IMR-90 (cell line): ENCODE measurements at regions not wholly inside any gene's neighbourhood (a gene's known extent, or its start where the extent isn't known, plus 50 kb on each side); places are given as distances from the start of the nearest gene placed in this dataset.

Experiments
- ATAC-seq: fragments of 200-7000 bp; cut with Tn5 transposase; 2 replicates; pipeline ENCODE4 v1.9.1; 2020; ENCODE audit warnings: low read depth, mild to moderate bottlenecking, moderate library complexity
- BruUV-seq: library from RNA; stranded (reverse); fragments of 400-500 nt; replicated peaks from 2 replicates; lab custom pipeline; 2021; lab: Mats Ljungman, UMichigan
- CTCF ChIA-PET: fragments of 300-600 bp; formaldehyde crosslinking; extraction: SDS; loops from one replicate; lab custom pipeline; 2021; ENCODE audit warnings: antibody characterized with exemption; lab: Yijun Ruan, JAX
- POLR2A ChIA-PET: fragments of 300-600 bp; sonication (Branson Sonifier 250); formaldehyde crosslinking; loops from one replicate; lab custom pipeline; 2022; ENCODE audit warnings: antibody characterized with exemption; ENCODE audit not compliant: unreplicated experiment; lab: Charles Lee
- DNase-seq: peaks from one replicate; pipeline ENCODE4 v3.0.0; 2013
- H2AFZ ChIP-seq: replicated peaks from 2 replicates; pipeline ENCODE3; 2013; ENCODE audit warnings: low read length, mild to moderate bottlenecking; ENCODE audit not compliant: poor library complexity
- H2AK5ac ChIP-seq: 2 replicates; pipeline ENCODE4 v1.6.1; 2013; ENCODE audit warnings: low read depth, low read length, inconsistent platforms
- H2AK9ac ChIP-seq: replicated peaks from 2 replicates; pipeline ENCODE3; 2013; ENCODE audit warnings: mild to moderate bottlenecking, low read depth, low read length, moderate library complexity; ENCODE audit not compliant: poor library complexity
- H2BK120ac ChIP-seq: 2 replicates; pipeline ENCODE4 v1.6.1; 2013; ENCODE audit warnings: low read depth, low read length, inconsistent platforms
- H2BK15ac ChIP-seq: 3 replicates; pipeline ENCODE4 v1.6.1; 2013; ENCODE audit warnings: low read depth, low read length, inconsistent platforms
- H2BK20ac ChIP-seq: 2 replicates; pipeline ENCODE4 v1.6.1; 2013; ENCODE audit warnings: low read depth, mild to moderate bottlenecking, inconsistent platforms, low read length, moderate library complexity
- H2BK5ac ChIP-seq: 2 replicates; pipeline ENCODE4 v1.6.1; 2013; ENCODE audit warnings: mild to moderate bottlenecking, low read depth, low read length, inconsistent platforms; ENCODE audit not compliant: poor library complexity, severe bottlenecking
- H3K14ac ChIP-seq: replicated peaks from 2 replicates; pipeline ENCODE4 v1.6.1; 2013; ENCODE audit warnings: low read depth, low read length, inconsistent platforms
- H3K18ac ChIP-seq: 2 replicates; pipeline ENCODE4 v1.6.1; 2013; ENCODE audit warnings: low read depth, low read length, control low read depth
- H3K23ac ChIP-seq: 2 replicates; pipeline ENCODE4 v1.6.1; 2013; ENCODE audit warnings: low read depth, low read length, inconsistent platforms
- H3K27ac ChIP-seq: 2 replicates; pipeline ENCODE4 v1.5.1; 2013; ENCODE audit warnings: mild to moderate bottlenecking, control low read depth, low read length; ENCODE audit not compliant: insufficient read depth
- H3K27me3 ChIP-seq: 2 replicates; pipeline ENCODE4 v1.6.1; 2013; ENCODE audit warnings: low read length; ENCODE audit not compliant: control insufficient read depth, insufficient read depth
- H3K36me3 ChIP-seq: 2 replicates; pipeline ENCODE4 v1.6.1; 2013; ENCODE audit warnings: low read length, mixed read lengths; ENCODE audit not compliant: control insufficient read depth, insufficient read depth
- H3K4ac ChIP-seq: 2 replicates; pipeline ENCODE4 v1.6.1; 2013; ENCODE audit warnings: low read depth, low read length, inconsistent platforms
- H3K4me1 ChIP-seq: 2 replicates; pipeline ENCODE4 v1.6.1; 2013; ENCODE audit warnings: low read length, mixed read lengths; ENCODE audit not compliant: control insufficient read depth, insufficient read depth
- H3K4me2 ChIP-seq: 2 replicates; pipeline ENCODE4 v1.6.1; 2013; ENCODE audit warnings: low read depth, mild to moderate bottlenecking, control low read depth, low read length, moderate library complexity
- H3K4me3 ChIP-seq: 2 replicates; pipeline ENCODE4 v1.5.1; 2013; ENCODE audit warnings: low read depth, mild to moderate bottlenecking, control low read depth, low read length, moderate library complexity; ENCODE audit not compliant: insufficient read depth
- H3K56ac ChIP-seq: 2 replicates; pipeline ENCODE4 v1.6.1; 2013; ENCODE audit warnings: low read length, inconsistent platforms; ENCODE audit not compliant: insufficient read depth; ENCODE audit errors: extremely low read depth
- H3K79me1 ChIP-seq, 2 experiments: 2 replicates each; pipeline ENCODE4 v1.6.1; 2013; ENCODE audit warnings: low read length in 2 of 2, inconsistent platforms in 1 of 2, low read depth in 1 of 2
- H3K9ac ChIP-seq: 2 replicates; pipeline ENCODE4 v1.6.1; 2013; ENCODE audit warnings: low read depth, low read length, control low read depth
- H3K9me1 ChIP-seq: 2 replicates; pipeline ENCODE4 v1.6.1; 2013; ENCODE audit warnings: low read length, inconsistent platforms; ENCODE audit not compliant: insufficient read depth
- H3K9me3 ChIP-seq: 2 replicates; pipeline ENCODE4 v1.6.1; 2013; ENCODE audit warnings: low read length; ENCODE audit not compliant: control insufficient read depth, insufficient read depth
- H4K20me1 ChIP-seq: 2 replicates; pipeline ENCODE4 v1.6.1; 2013; ENCODE audit warnings: low read length, inconsistent platforms; ENCODE audit not compliant: insufficient read depth
- H4K5ac ChIP-seq: 2 replicates; pipeline ENCODE4 v1.6.1; 2013; ENCODE audit warnings: mild to moderate bottlenecking, low read depth, low read length, control low read depth
- H4K8ac ChIP-seq, 2 experiments: 2 replicates each; pipeline ENCODE4 v1.6.1; 2013; ENCODE audit warnings: low read depth in 2 of 2, low read length in 2 of 2, control low read depth in 1 of 2, inconsistent platforms in 1 of 2
- H4K91ac ChIP-seq: 2 replicates; pipeline ENCODE4 v1.6.1; 2013; ENCODE audit warnings: low read depth, low read length, inconsistent platforms; ENCODE audit not compliant: insufficient read depth
- BHLHE40 ChIP-seq: fragments of 150-350 bp; IDR thresholded peaks from 2 replicates; pipeline ENCODE4 v1.6.1; 2016; ENCODE audit warnings: mild to moderate bottlenecking, low read depth, low read length
- CHD1 ChIP-seq: IDR thresholded peaks from 2 replicates; pipeline ENCODE4 v1.6.1; 2012; ENCODE audit warnings: low read depth, low read length, improper control_type of control experiment
- CTCF ChIP-seq: conservative IDR thresholded peaks from 2 replicates; pipeline ENCODE4 v1.5.1; 2012; ENCODE audit warnings: mild to moderate bottlenecking, low read depth, low read length, improper control_type of control experiment
- FOS ChIP-seq: fragments of 150-350 bp; IDR thresholded peaks from 2 replicates; pipeline ENCODE4 v1.6.1; 2016; ENCODE audit warnings: low read depth, low read length
- POLR2A ChIP-seq: IDR thresholded peaks from 2 replicates; pipeline ENCODE4 v1.6.1; 2012; ENCODE audit warnings: mild to moderate bottlenecking, low read depth, low read length
- RAD21 ChIP-seq: IDR thresholded peaks from 2 replicates; pipeline ENCODE4 v1.6.1; 2012; ENCODE audit warnings: low read length, improper control_type of control experiment
- WGBS, 2 experiments: methylation state at CpG; one replicate each; pipeline versions ENCODE4 v1.1.5 to v1.1.7; 2013; ENCODE audit warnings: missing lambda C conversion rate in 2 of 2; ENCODE audit not compliant: insufficient read length in 1 of 2; ENCODE audit errors: extremely low coverage in 2 of 2; 5-methylcytosine and 5-hydroxymethylcytosine counted together
- dilution Hi-C: fragments of 300-500 bp; cut with HindIII; formaldehyde crosslinking; loops from one replicate; pipeline ENCODE4 v1.14.3; 2018; ENCODE audit warnings: low sequenced_read_pairs; ENCODE audit not compliant: unreplicated experiment
- in situ Hi-C: fragments of 300-500 bp; cut with MboI; formaldehyde crosslinking; loops from 3 replicates; pipeline ENCODE4 v1.14.3; 2019; ENCODE audit warnings: low sequenced_read_pairs, inconsistent platforms, mixed read lengths
- intact Hi-C: fragments of 100-400 bp; cut with micrococcal nuclease; formaldehyde crosslinking; loops from 2 replicates; pipeline ENCODE4 v1.10.0; 2022
- TF ChIP-seq, protein P1 (sequence below): fragments of 150-350 bp; IDR thresholded peaks from 2 replicates; pipeline ENCODE4 v1.6.1; 2017; ENCODE audit warnings: mild to moderate bottlenecking, antibody characterized with exemption, low read length, low read depth

DNA sequence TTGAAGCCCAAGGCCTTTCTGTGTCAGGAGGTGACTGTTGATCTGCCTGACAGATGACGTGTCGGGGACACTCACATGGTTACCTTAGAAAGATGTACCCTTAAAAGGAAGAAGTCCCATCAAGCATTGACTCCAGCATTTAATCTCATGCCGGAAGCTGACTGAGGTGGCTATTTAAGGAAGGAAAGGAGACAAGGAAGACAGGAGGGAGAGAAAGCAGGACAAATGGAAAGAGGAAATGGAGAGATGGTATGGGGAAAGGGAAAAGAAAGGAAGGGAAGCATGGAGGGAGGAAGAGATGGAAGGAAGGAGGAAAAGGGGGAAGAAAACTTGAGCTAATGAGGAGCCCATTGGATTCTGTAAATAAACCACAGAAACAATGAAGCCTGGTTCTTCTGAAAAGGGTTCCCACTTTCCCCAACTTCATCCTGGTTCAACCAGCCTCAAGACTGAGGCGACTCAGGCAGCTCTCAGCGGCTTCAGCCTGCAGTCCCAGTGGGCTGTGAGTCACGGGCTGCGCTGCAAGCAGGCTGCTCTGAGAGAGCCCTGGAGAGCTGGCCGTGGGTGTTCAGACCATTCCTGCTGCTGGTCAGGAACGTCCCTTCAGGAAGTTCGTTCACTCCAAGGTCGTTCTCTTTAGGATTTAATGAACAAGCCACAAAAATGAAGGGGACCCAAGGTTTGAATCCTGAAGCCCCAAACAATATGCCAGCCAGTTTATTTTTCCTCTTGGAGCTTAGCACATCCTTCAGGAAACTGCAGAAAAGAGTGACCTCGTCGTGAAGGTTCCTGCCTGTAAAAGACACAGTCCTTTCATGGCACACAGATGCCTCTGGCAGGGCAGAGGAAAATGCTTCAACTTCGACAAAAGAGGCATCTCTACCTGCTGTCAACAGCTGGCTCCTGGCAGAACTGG is 69.6 kb upstream of the THBS1 start:
- H2BK120ac ChIP-seq, result peak overlapping the region; percentile 91
- peak overlapping the region; percentile 70 for H3K14ac ChIP-seq
- H3K4me1 ChIP-seq, result peaks cover 18% of the 10 kb centered on the region
- H3K36me3 ChIP-seq, result no peaks in the 10 kb centered on the region
- peak overlapping the region; percentile 70 for H3K27ac ChIP-seq
- H3K23ac ChIP-seq, result peak overlapping the region; percentile 70
- TF ChIP-seq CTCF (no peak), BHLHE40 (peak; percentile 65), RAD21 (peak; percentile 37), POLR2A (peak; percentile 33; the same call in 1 of the 2 replicates), FOS (peak; percentile 82), CHD1 (no peak)
- TF ChIP-seq, protein P1, sequence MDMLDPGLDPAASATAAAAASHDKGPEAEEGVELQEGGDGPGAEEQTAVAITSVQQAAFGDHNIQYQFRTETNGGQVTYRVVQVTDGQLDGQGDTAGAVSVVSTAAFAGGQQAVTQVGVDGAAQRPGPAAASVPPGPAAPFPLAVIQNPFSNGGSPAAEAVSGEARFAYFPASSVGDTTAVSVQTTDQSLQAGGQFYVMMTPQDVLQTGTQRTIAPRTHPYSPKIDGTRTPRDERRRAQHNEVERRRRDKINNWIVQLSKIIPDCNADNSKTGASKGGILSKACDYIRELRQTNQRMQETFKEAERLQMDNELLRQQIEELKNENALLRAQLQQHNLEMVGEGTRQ, result peak; percentile 41; the same call in 1 of the 2 replicates
- peak overlapping the region; percentile 83 for H4K91ac ChIP-seq
- no peak overlapping the region; the same call in 1 of the 2 replicates for H3K4me3 ChIP-seq
- no TSS peak for BruUV-seq
- peak overlapping the region; percentile 92 for H2BK20ac ChIP-seq
- WGBS, 2 experiments, result 19% methylated on average over 9 of the region's 14 CpGs; no CpG with 5 or more reads in 1 of the 2 experiments
- intact Hi-C loops, result loop anchor here (2.0 to 5.0 kb wide), 3 partner anchors 46 to 338 kb away; no protein-coding TSS in a partner anchor
- H4K5ac ChIP-seq, result peak overlapping the region; percentile 80
- no peaks in the 10 kb centered on the region for H4K20me1 ChIP-seq
- in situ Hi-C loops, result no loop called here
- H3K4me2 ChIP-seq, result peak overlapping the region; percentile 61
- dilution Hi-C loops, result no loop called here
- no peaks in the 10 kb centered on the region for H3K27me3 ChIP-seq
- H3K9me1 ChIP-seq, result peaks cover 18% of the 10 kb centered on the region
- DNase-seq (peak; percentile 93), ATAC-seq (peak; percentile 97)
- H2AFZ ChIP-seq, result peak overlapping the region; percentile 71
- H2BK15ac ChIP-seq, result peak overlapping the region; percentile 82
- peak overlapping the region; percentile 80 for H3K4ac ChIP-seq
- H3K18ac ChIP-seq, result peak overlapping the region; percentile 80
- peak overlapping the region; percentile 78 for H2AK5ac ChIP-seq
- no peaks in the 10 kb centered on the region for H3K9me3 ChIP-seq
- no peaks in the 10 kb centered on the region for H3K79me1 ChIP-seq
- peak overlapping the region; percentile 65 for H2AK9ac ChIP-seq
- CTCF ChIA-PET, result interaction anchor here (0.7 to 1.2 kb wide), 2 partner anchors 55 to 69 kb away, joined by 3 to 4 read pairs; no protein-coding TSS in a partner anchor
- H4K8ac ChIP-seq, result peak overlapping the region; percentile 42 to 85
- POLR2A ChIA-PET, result no interaction called here
- H2BK5ac ChIP-seq, result peak overlapping the region; percentile 72
- H3K9ac ChIP-seq, result peak overlapping the region; percentile 40
- H3K56ac ChIP-seq, result peak overlapping the region; percentile 80
